ENCODE measurements at regions not wholly inside any gene's neighbourhood (a gene's known extent, or its start where the extent isn't known, plus 50 kb on each side); places are given as distances from the start of the nearest gene placed in this dataset.

- in situ Hi-C loops (cut with HindIII; ENCODE audit: low pct_unique_long_range_greater_than_20kb, low sequenced_read_pairs) = no loop called here
- DNase-seq (ENCODE audit: low read depth in 1 of 2, low spot score in 1 of 2) = no peak
- TF ChIP-seq JUND (IDR thresholded peaks at IDR 0.05; ENCODE audit: low read depth) = no peak
These were observed 250.2 kb upstream of the RTL1 start for GRCh38 chr14:101153691-101154090.

- in situ Hi-C loops (cut with HindIII; ENCODE audit: low pct_unique_long_range_greater_than_20kb, low sequenced_read_pairs) = no loop called here
- no peak for DNase-seq (ENCODE audit: low read depth in 1 of 2, low spot score in 1 of 2)
- TF ChIP-seq JUND (IDR thresholded peaks at IDR 0.05; ENCODE audit: low read depth) = no peak
These were observed 252.1 kb upstream of the RTL1 start for GRCh38 chr14:101155575-101155974.

DNA sequence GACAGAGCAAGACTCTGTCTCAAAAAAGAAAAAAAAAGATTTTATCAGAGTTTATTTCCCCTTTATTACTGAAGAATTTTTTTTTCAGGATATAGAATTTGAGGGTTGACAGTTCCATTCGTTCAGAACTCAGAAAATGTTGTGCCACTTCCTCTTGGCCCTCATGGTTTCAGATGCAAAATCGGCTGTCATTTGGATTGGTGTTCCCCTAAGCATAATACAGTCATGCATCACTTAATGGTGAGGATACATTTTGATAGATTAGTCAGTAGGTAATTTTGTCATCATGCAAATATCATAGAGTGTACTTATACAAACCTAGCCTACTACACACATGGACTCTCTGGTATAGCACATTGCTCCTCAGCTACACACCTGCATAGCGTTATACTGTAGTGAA, 263.9 kb upstream of the RTL1 start:
- in situ Hi-C loops (cut with HindIII; ENCODE audit: low pct_unique_long_range_greater_than_20kb, low sequenced_read_pairs) = no loop called here
- TF ChIP-seq JUND (IDR thresholded peaks at IDR 0.05; ENCODE audit: low read depth) = no peak
- DNase-seq (ENCODE audit: low read depth in 1 of 2, low spot score in 1 of 2) = no peak

DNA sequence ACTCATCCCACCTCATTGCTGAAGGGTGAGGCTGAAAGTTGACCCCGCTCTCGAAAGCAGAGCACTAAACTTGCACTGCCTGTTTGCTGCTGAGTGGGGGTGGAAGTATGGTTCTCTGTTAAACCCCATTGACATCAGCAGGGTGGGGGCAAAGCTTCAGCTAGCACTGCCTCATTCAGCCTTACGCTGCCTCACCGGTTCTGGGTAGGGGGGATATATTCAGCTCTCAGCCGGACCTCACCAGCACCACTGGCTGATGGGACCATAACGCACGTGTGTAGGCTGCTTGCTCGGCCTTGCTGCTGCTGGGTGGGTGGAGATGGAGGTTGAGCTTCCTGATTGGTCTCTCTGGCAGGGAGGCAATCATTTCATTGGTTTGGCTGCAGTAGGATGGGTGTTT, 265.7 kb upstream of the RTL1 start:
- in situ Hi-C loops (cut with HindIII; ENCODE audit: low pct_unique_long_range_greater_than_20kb, low sequenced_read_pairs) = no loop called here
- no peak for DNase-seq (ENCODE audit: low read depth in 1 of 2, low spot score in 1 of 2)
- no peak for TF ChIP-seq JUND (IDR thresholded peaks at IDR 0.05; ENCODE audit: low read depth)

DNA sequence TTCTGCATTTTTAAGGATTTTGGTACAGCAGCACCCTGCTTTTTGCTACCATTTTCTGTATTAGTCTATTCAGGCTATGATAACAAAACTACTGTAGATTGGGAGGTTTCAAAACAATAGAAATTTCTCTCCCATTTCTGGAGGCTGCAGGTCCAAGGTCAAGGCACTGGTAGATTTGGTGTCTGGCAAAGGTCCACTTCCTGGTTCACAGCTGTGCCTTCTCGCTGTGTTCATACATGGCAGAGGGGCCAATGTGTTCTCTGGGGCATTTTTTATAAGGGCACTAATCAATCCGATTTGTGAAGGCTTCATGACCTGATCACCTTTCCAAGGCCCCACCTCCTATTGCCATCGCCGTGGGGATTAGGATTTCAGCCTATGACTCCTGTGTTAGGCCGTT, 268.1 kb upstream of the RTL1 start:
- TF ChIP-seq JUND (IDR thresholded peaks at IDR 0.05; ENCODE audit: low read depth) = no peak
- in situ Hi-C loops (cut with HindIII; ENCODE audit: low pct_unique_long_range_greater_than_20kb, low sequenced_read_pairs) = no loop called here
- no peak for DNase-seq (ENCODE audit: low read depth in 1 of 2, low spot score in 1 of 2)

- in situ Hi-C loops (cut with HindIII; ENCODE audit: low pct_unique_long_range_greater_than_20kb, low sequenced_read_pairs) = no loop called here
These were observed 270.4 kb upstream of the RTL1 start for GRCh38 chr14:101173698-101174521.

DNA sequence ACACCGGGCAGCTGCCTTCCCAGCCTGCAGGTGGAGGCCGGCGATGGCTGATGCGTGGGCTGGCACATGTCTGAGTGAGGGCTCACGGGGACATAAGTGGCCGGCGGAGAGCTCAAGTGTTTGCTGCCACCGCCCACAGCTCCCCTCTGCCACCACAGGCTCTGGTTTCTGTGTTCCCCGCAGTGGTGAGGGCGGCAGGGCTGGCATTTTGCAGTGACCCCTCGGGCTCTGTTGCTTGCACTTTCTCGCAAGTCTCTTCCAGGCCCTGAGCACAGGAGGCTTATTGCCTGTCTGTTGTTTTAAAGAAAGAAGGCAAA, 271.0 kb upstream of the RTL1 start:
- TF ChIP-seq JUND (IDR thresholded peaks at IDR 0.05; ENCODE audit: low read depth) = no peak
- DNase-seq (ENCODE audit: low read depth in 1 of 2, low spot score in 1 of 2) = no peak
- in situ Hi-C loops (cut with HindIII; ENCODE audit: low pct_unique_long_range_greater_than_20kb, low sequenced_read_pairs) = no loop called here

More at GRCh38 chr14:101173698-101174521, 270.4 kb upstream of the RTL1 start:
- no peak for TF ChIP-seq JUND (IDR thresholded peaks at IDR 0.05; ENCODE audit: low read depth)
- DNase-seq (ENCODE audit: low read depth in 1 of 2, low spot score in 1 of 2) = no peak

DNA sequence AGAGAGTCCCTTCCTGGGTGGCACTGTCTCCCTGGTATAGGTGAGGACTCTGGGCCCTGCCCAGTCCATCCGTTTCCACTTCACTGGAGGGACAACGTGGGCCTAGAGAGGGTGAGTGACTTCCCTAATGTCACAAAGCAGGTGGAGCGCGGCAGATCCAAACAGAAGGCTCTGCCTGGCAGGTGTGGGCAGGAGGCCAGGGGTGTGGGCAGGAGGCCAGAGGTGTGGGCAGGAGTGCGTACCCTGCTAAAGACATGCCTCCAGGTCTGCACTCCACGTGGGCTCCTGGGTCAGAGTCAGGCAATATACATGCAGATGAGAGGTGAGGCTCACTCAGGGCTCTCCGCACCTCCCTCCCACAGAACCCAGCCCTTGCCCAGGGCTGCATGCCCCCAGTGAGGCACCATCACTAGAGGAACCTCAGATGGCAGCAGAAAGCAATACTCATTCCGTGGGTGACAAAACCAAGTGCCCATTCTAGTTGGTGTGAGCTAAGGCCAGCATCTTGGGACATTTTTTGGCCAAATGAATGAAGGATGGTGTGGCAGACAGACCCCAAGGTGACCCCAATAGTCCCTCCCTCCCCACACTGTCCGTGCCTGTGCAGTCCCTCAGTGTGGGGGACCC, 271.6 kb upstream of the RTL1 start:
- in situ Hi-C loops (cut with HindIII; ENCODE audit: low pct_unique_long_range_greater_than_20kb, low sequenced_read_pairs) = no loop called here
- DNase-seq (ENCODE audit: low read depth in 1 of 2, low spot score in 1 of 2) = no peak
- TF ChIP-seq JUND (IDR thresholded peaks at IDR 0.05; ENCODE audit: low read depth) = no peak

GRCh38 chr14:101175731-101176534, 272.4 kb upstream of the RTL1 start:
- in situ Hi-C loops (cut with HindIII; ENCODE audit: low pct_unique_long_range_greater_than_20kb, low sequenced_read_pairs) = no loop called here
- TF ChIP-seq JUND (IDR thresholded peaks at IDR 0.05; ENCODE audit: low read depth) = no peak
- no peak for DNase-seq (ENCODE audit: low read depth in 1 of 2, low spot score in 1 of 2)

- no peak for DNase-seq (ENCODE audit: low read depth in 1 of 2, low spot score in 1 of 2)
- no peak for TF ChIP-seq JUND (IDR thresholded peaks at IDR 0.05; ENCODE audit: low read depth)
- in situ Hi-C loops (cut with HindIII; ENCODE audit: low pct_unique_long_range_greater_than_20kb, low sequenced_read_pairs) = no loop called here
These were observed 273.1 kb upstream of the RTL1 start for GRCh38 chr14:101176535-101177205.

DNA sequence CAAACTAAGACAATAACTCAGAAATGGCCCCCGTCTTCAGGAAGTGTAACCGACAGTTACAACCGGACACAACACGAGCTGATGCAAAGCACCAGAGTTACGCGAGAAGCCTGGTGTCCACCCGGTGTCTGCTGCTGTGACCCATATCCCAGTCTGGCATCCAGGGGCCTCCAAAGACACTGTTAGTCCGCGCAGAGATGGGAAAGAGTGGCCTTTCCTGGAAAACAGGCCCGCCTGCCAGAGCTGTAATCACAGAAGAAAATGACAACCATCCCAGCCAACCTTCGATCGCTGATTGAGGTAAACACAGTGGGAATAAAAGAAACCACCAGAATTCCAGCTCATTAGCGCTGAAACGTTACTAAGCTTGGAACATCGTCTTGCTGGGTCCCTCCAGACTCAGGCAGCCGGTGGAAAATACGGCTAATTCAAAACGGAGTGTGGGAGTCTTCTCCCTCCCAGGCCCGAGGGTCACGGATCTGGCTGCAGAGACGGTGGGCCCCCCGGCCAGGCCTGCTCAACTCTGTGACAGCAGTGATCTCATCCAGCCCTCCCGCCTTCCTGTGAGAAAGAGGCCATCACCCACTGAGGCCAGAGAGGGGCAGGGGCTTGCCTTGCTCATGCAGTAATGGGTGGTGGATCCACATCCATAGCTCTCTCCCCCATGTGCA, 273.9 kb upstream of the RTL1 start:
- no peak for DNase-seq (ENCODE audit: low read depth in 1 of 2, low spot score in 1 of 2)
- TF ChIP-seq JUND (IDR thresholded peaks at IDR 0.05; ENCODE audit: low read depth) = no peak
- in situ Hi-C loops (cut with HindIII; ENCODE audit: low pct_unique_long_range_greater_than_20kb, low sequenced_read_pairs) = no loop called here
